Endodermal cell (in vitro differentiated cells): ENCODE measurements at regions not wholly inside any gene's neighbourhood (a gene's known extent, or its start where the extent isn't known, plus 50 kb on each side); places are given as distances from the start of the nearest gene placed in this dataset.

ENCODE experiments used
- DNase-seq: peaks from one replicate; pipeline ENCODE4 v3.0.0-alpha.2; 2017
- H3K27ac ChIP-seq: 2 replicates; pipeline ENCODE4 v1.5.1; 2013; ENCODE audit warnings: mild to moderate bottlenecking, low read depth, low read length, moderate library complexity
- H3K27me3 ChIP-seq: 2 replicates; pipeline ENCODE4 v1.6.1; 2013; ENCODE audit warnings: mild to moderate bottlenecking, low read length, moderate library complexity; ENCODE audit not compliant: insufficient read depth, control insufficient read depth, poor library complexity, severe bottlenecking
- H3K36me3 ChIP-seq: 2 replicates; pipeline ENCODE4 v1.7.0; 2013; ENCODE audit warnings: mild to moderate bottlenecking, low read length, moderate library complexity; ENCODE audit not compliant: control insufficient read depth, insufficient read depth
- H3K4me1 ChIP-seq: one replicate; pipeline ENCODE4 v1.7.0; 2013; ENCODE audit warnings: low read length; ENCODE audit not compliant: control insufficient read depth, insufficient read depth
- H3K4me3 ChIP-seq: 2 replicates; pipeline ENCODE4 v1.5.1; 2013; ENCODE audit warnings: mild to moderate bottlenecking, low read length, moderate library complexity
- H3K9ac ChIP-seq: 2 replicates; pipeline ENCODE4 v1.6.1; 2013; ENCODE audit warnings: mild to moderate bottlenecking, low read length, moderate library complexity; ENCODE audit not compliant: poor library complexity, severe bottlenecking; ENCODE audit errors: extremely low read depth
- H3K9me3 ChIP-seq: 2 replicates; pipeline ENCODE4 v1.6.1; 2013; ENCODE audit warnings: mild to moderate bottlenecking, low read length, moderate library complexity; ENCODE audit not compliant: control insufficient read depth
- H3K27ac Mint-ChIP-seq: 2 replicates; pipeline ENCODE4 v1.8.0; 2020; ENCODE audit warnings: mixed read lengths
- H3K27me3 Mint-ChIP-seq: 2 replicates; pipeline ENCODE4 v1.8.0; 2021; ENCODE audit warnings: mild to moderate bottlenecking, mixed read lengths; ENCODE audit not compliant: insufficient read depth
- H3K36me3 Mint-ChIP-seq: 2 replicates; pipeline ENCODE4 v1.8.0; 2020; ENCODE audit warnings: low read depth, mixed read lengths
- H3K4me1 Mint-ChIP-seq: 2 replicates; pipeline ENCODE4 v1.8.0; 2020; ENCODE audit warnings: mixed read lengths
- H3K4me3 Mint-ChIP-seq: 2 replicates; pipeline ENCODE4 v1.8.0; 2020; ENCODE audit warnings: mild to moderate bottlenecking, moderate library complexity, mixed read lengths
- H3K9me3 Mint-ChIP-seq: 2 replicates; pipeline ENCODE4 v1.8.0; 2020; ENCODE audit warnings: mild to moderate bottlenecking, mixed read lengths
- WGBS, 2 experiments: methylation state at CpG; one replicate each; pipeline versions ENCODE4 v1.1.5 to v1.1.7; 2013; ENCODE audit warnings: missing lambda C conversion rate in 2 of 2, mixed read lengths in 1 of 2; ENCODE audit not compliant: insufficient coverage in 1 of 2, insufficient read length in 1 of 2; 5-methylcytosine and 5-hydroxymethylcytosine counted together
- TF ChIP-seq, protein P1 (sequence below): fragments of 200-600 bp; sonication (generic); conservative IDR thresholded peaks from 2 replicates; pipeline ENCODE4 v1.5.0; 2021; ENCODE audit warnings: antibody characterized with exemption, mild to moderate bottlenecking

DNA sequence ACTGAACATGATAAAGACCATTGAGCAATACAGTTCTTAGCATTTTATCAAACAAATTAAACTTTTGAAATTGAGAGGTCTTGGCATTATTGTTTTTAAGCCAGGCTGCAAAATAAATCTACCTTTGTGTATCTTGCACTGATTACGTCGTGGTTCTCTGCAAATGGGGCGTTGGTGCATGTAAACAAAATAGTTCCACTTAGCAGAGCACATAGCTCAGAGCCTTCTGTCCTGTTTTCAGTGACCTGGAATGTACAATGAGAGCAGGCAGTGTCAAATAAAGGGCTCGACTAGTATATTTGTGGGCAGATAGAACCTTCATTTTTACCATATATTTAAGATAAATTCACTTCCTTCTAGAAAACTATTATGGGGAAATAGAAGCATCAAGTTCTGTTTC is 333.9 kb upstream of the SMIM30 start:
- peaks cover 47% of the 10 kb centered on the region for H3K9me3 Mint-ChIP-seq
- Histone ChIP-seq H3K4me3 (no peak overlapping the region), H3K27me3 (no peaks in the 10 kb centered on the region), H3K27ac (no peak overlapping the region), H3K4me1 (no peaks in the 10 kb centered on the region), H3K9me3 (no peaks in the 10 kb centered on the region), H3K36me3 (no peaks in the 10 kb centered on the region), H3K9ac (no peak overlapping the region)
- no peak for DNase-seq
- no peaks in the 10 kb centered on the region for H3K36me3 Mint-ChIP-seq
- H3K4me1 Mint-ChIP-seq = no peaks in the 10 kb centered on the region
- no peaks in the 10 kb centered on the region for H3K27me3 Mint-ChIP-seq
- no peak overlapping the region for H3K4me3 Mint-ChIP-seq
- H3K27ac Mint-ChIP-seq = no peak overlapping the region
- 76 to 88% methylated on average over 3 to 4 of the region's 4 CpGs for WGBS, 2 experiments
- TF ChIP-seq, protein P1, sequence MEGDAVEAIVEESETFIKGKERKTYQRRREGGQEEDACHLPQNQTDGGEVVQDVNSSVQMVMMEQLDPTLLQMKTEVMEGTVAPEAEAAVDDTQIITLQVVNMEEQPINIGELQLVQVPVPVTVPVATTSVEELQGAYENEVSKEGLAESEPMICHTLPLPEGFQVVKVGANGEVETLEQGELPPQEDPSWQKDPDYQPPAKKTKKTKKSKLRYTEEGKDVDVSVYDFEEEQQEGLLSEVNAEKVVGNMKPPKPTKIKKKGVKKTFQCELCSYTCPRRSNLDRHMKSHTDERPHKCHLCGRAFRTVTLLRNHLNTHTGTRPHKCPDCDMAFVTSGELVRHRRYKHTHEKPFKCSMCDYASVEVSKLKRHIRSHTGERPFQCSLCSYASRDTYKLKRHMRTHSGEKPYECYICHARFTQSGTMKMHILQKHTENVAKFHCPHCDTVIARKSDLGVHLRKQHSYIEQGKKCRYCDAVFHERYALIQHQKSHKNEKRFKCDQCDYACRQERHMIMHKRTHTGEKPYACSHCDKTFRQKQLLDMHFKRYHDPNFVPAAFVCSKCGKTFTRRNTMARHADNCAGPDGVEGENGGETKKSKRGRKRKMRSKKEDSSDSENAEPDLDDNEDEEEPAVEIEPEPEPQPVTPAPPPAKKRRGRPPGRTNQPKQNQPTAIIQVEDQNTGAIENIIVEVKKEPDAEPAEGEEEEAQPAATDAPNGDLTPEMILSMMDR = no peak

DNA sequence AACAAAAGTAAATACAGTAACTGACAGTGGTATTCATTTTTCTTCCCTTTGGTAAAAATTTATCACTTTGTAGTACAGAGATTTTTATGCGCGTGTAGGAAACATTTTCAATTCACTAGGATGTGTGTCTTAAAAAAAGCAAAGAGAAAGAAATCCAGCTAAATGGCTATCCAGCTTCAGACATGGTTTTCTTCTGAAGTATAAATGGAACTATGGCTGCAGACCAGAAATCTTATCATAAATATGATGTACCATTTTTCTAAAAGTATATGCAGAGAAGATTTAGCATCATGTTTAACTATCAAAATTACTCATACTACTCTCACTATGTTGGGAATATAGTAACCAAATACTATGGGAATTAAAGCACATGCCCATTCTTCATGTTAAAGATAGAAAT is 328.4 kb upstream of the SMIM30 start:
- H3K4me1 Mint-ChIP-seq = no peaks in the 10 kb centered on the region

DNA sequence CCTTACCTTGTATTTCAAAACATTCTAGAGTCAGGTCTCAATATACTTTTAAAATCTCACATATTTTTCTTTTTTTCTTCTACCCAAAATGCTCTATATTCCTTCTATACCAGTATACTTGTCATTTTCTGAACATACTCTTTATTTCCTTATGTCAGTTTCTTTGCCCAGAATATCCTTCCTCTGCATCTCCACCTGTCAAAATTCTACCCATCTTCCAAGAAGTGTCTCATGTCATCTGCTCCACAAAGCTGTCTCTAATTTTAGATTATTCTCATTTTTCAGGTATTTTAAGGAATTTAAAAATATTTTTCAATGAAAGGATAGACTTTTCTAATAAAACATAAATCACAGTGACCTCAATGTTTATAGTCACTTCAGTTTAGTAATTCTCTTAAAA is 328.0 kb upstream of the SMIM30 start:
- Mint-ChIP-seq H3K4me3 (no peak overlapping the region), H3K36me3 (no peaks in the 10 kb centered on the region), H3K9me3 (peaks cover 47% of the 10 kb centered on the region), H3K27ac (no peak overlapping the region), H3K27me3 (no peaks in the 10 kb centered on the region), H3K4me1 (no peaks in the 10 kb centered on the region)
- H3K27ac ChIP-seq = no peak overlapping the region
- H3K4me3 ChIP-seq = no peak overlapping the region
- no peak for DNase-seq
- H3K4me1 ChIP-seq = no peaks in the 10 kb centered on the region
- H3K27me3 ChIP-seq = no peaks in the 10 kb centered on the region
- TF ChIP-seq, protein P1 = no peak
- H3K36me3 ChIP-seq = no peaks in the 10 kb centered on the region
- no peak overlapping the region for H3K9ac ChIP-seq
- no peaks in the 10 kb centered on the region for H3K9me3 ChIP-seq

More for the DNA sequence above, 328.4 kb upstream of the SMIM30 start:
- Histone ChIP-seq H3K4me1 (no peaks in the 10 kb centered on the region), H3K27me3 (no peaks in the 10 kb centered on the region), H3K4me3 (no peak overlapping the region), H3K27ac (no peak overlapping the region), H3K36me3 (no peaks in the 10 kb centered on the region), H3K9ac (no peak overlapping the region), H3K9me3 (no peaks in the 10 kb centered on the region)
- Mint-ChIP-seq H3K9me3 (peaks cover 45% of the 10 kb centered on the region), H3K27ac (no peak overlapping the region), H3K27me3 (no peaks in the 10 kb centered on the region), H3K36me3 (no peaks in the 10 kb centered on the region), H3K4me3 (no peak overlapping the region)
- TF ChIP-seq, protein P1 = no peak
- WGBS, 2 experiments = 93 to 100% methylated on average over 2 of the region's 2 CpGs
- DNase-seq = no peak
